HG03196 (cell line): ENCODE measurements at regions not wholly inside any gene's neighbourhood (a gene's known extent, or its start where the extent isn't known, plus 50 kb on each side); places are given as distances from the start of the nearest gene placed in this dataset.

Source experiments
- ATAC-seq: cut with Tn5 transposase; IDR thresholded peaks from one replicate; pipeline ENCODE4 v1.9.1; 2021; ENCODE audit not compliant: unreplicated experiment

GRCh38 chr20:6265204-6265904 is 142.5 kb upstream of the FERMT1 start:
- ATAC-seq: no peak

DNA sequence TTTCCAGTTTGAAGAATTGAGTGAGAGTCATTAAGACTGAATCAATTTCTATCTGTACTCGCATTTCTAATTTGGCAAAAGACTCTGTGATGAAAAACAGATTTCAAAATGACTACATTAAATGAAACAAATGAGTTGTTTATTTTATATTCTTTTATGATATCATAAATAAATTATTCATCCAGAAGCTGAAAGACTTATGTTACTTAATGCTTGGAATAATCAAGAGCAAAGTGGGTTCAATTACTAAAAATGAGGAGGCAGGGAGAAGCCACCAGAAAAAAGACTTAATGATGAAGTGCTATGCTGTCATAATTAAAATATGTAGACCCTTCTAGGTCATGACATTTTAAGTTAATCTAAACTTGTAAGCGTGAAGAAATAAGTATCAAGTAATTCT is 130.6 kb upstream of the FERMT1 start:
- no peak for ATAC-seq

- no peak for ATAC-seq
Observed at GRCh38 chr20:6245436-6245835, 122.6 kb upstream of the FERMT1 start.

- ATAC-seq: no peak
Observed at GRCh38 chr20:6241591-6241990, 118.8 kb upstream of the FERMT1 start.

DNA sequence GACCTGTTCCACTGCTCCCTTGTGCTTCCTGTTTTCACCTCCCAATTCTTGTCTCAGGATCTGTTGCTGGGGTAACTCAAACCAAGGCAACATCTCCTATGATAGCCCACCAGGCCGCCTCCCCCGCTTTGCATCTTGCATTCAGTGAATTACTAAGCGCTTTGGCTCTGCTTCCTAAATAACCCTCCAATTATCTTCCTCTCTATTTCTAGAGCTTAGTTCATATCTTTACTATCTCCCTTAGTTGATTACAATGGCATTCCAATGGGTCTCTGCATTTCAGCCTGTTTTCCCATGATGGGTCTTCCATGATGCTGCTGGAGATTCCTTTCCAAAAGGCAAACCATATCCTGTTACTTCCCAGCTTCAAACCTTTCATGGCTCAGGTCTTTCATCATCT is 117.2 kb upstream of the FERMT1 start:
- no peak for ATAC-seq

- ATAC-seq: no peak
Observed at GRCh38 chr20:6238421-6238820, 115.6 kb upstream of the FERMT1 start.

- ATAC-seq: no peak
Observed at GRCh38 chr20:6235510-6235909, 112.7 kb upstream of the FERMT1 start.

- no peak for ATAC-seq
Observed at GRCh38 chr20:6232436-6232835, 109.6 kb upstream of the FERMT1 start.

DNA sequence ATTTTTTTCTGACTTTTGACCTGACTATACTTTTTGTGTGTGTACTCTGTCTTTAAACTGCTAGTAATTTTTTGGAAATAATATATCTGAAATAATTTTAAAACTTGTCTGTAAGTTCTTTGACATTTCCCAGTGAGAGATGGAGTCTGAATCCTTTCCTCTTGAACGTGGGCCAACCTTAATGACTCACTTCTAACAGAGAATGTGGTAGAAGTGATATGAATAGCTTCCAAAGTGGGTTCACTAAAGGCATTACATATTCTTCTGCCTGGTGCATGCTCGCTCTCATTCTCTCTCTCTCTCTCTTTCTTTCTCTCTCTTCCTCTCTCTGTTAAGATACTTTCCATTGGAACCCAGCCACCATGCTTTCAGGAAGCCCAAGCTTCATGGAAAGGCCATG is 108.7 kb upstream of the FERMT1 start:
- ATAC-seq: no peak

- no peak for ATAC-seq
Observed at GRCh38 chr20:6228302-6228843, 105.5 kb upstream of the FERMT1 start.

DNA sequence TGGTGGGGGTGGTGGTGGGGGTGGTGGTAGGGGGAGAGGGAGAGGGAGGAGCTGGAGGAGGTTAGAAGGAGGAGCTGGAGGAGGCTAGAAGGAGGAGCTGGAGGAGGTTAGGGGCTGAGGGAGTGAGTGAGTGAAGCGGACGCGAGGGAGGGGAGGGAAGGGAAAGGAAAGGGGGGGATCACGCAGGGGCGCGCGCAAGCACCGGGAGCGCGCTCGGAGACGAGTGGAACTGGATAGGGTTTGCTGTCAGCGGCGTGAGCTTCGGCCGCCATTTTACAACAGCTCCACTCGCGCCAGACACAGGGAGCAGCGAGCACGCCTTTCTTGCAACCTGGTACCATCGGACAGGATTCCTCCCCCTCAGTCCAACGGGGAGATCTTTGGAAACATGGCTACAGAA is 90.5 kb upstream of the FERMT1 start:
- no peak for ATAC-seq

GRCh38 chr20:6212903-6213302 is 90.1 kb upstream of the FERMT1 start:
- no peak for ATAC-seq

GRCh38 chr20:6209093-6209492 is 86.3 kb upstream of the FERMT1 start:
- ATAC-seq: no peak

- ATAC-seq: no peak
Observed at GRCh38 chr20:6200092-6200491, 77.3 kb upstream of the FERMT1 start.

GRCh38 chr20:6185268-6185667 is 62.4 kb upstream of the FERMT1 start:
- no peak for ATAC-seq

- no peak for ATAC-seq
Observed at GRCh38 chr20:6184086-6184485, 61.3 kb upstream of the FERMT1 start.

- no peak for ATAC-seq
Observed at GRCh38 chr20:6180531-6180930, 57.7 kb upstream of the FERMT1 start.

DNA sequence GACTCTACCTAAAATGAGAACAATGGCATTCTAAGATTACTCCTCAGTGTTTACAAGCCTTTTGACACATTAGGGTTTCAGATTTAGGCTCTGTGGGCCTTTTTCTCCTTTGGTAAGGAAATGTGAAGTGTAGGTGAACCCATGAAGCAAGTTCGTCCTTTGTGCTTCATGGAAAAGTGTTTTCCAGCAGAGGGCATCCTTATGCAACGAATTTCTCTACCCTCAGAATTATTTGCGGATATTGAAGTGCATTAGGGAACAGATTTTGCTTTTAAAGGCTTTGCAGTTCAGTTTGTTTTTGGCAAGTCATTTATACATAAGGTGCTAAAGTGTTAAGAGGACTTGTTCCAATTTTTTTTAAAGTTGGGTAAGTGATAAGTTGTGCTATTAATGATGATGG is 55.7 kb upstream of the FERMT1 start:
- no peak for ATAC-seq

DNA sequence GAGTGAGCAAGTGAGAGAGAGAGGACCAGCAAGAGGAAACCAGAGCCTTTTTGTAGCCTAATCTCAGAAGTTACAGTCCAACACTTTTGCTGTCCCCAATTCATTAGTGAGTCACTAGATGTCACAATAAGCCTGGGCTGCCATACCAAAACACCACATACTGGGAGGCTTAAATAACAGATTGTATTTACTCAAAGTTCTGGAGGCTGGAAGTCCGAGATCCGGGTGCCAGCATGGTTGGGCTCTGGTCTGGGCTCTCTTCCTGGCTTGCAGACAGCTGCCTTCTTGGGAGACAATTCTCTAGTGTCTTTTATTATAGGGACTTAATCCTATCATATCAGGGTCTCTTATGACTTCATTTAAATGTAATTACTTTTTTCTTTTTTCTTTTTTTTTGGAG is 50.7 kb upstream of the FERMT1 start:
- no peak for ATAC-seq
